Right lobe of liver (tissue), 4 donors: ENCODE measurements at regions not wholly inside any gene's neighbourhood (a gene's known extent, or its start where the extent isn't known, plus 50 kb on each side); places are given as distances from the start of the nearest gene placed in this dataset.

ENCODE experiments used
- POLR2A ChIP-seq: fragments of 450-650 bp; IDR thresholded peaks from one replicate; pipeline ENCODE4 v1.6.1; 2017; ENCODE audit warnings: antibody characterized with exemption, mild to moderate bottlenecking
- TF ChIP-seq, protein P1 (sequence below), 4 donors: fragments of 200-600 bp in 3 of 4; fragments of 450-650 bp in 1 of 4; IDR thresholded peaks; one replicate each; pipeline versions ENCODE4 v1.5.1 to v1.8.0; 2016 to 2022; ENCODE audit warnings: antibody characterized with exemption in 4 of 4, mild to moderate bottlenecking in 2 of 4
- donor health status: DM: no; HTN: no; CAD: no.
- donor health status: DM: no; HTN: no; CAD: no.
- donor health status: DM: no; HTN: yes; CAD: no.

DNA sequence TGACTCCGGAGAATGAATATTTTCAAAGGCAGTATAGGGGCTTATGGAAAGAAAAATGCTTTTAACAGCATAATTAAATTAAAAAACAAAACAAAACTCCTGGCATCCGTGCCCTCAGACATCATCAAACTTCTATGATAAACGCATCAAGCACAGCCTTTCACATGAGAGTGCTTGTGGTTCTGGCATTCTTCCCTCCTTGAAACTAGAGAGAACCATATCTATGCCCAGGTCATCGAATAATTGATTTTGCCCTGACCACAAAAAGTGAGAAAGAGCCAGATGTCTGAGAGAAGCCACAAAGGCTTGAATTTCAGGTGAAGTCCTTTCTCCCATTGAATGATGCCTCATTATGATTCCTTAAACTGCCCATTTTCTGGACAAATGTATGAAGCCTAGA, 286.8 kb downstream of the CBLL2 start:
- TF ChIP-seq, protein P1, sequence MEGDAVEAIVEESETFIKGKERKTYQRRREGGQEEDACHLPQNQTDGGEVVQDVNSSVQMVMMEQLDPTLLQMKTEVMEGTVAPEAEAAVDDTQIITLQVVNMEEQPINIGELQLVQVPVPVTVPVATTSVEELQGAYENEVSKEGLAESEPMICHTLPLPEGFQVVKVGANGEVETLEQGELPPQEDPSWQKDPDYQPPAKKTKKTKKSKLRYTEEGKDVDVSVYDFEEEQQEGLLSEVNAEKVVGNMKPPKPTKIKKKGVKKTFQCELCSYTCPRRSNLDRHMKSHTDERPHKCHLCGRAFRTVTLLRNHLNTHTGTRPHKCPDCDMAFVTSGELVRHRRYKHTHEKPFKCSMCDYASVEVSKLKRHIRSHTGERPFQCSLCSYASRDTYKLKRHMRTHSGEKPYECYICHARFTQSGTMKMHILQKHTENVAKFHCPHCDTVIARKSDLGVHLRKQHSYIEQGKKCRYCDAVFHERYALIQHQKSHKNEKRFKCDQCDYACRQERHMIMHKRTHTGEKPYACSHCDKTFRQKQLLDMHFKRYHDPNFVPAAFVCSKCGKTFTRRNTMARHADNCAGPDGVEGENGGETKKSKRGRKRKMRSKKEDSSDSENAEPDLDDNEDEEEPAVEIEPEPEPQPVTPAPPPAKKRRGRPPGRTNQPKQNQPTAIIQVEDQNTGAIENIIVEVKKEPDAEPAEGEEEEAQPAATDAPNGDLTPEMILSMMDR (IDR thresholded peaks at IDR 0.05): no peak
- no peak for TF ChIP-seq POLR2A
